ENCODE measurements at regions not wholly inside any gene's neighbourhood (a gene's known extent, or its start where the extent isn't known, plus 50 kb on each side); places are given as distances from the start of the nearest gene placed in this dataset.

- no peaks in the 10 kb centered on the region for H3K36me3 ChIP-seq (ENCODE audit: insufficient read depth, low read length)
- H3K27me3 ChIP-seq (ENCODE audit: insufficient read depth, low read length), result peaks cover 77% of the 10 kb centered on the region
These were observed 58.5 kb upstream of the LARS2 start for GRCh38 chr3:45329761-45330305.

GRCh38 chr3:45330510-45331295, 57.7 kb upstream of the LARS2 start:
- Histone ChIP-seq H3K27me3 (ENCODE audit: insufficient read depth, low read length) (peaks cover 77% of the 10 kb centered on the region), H3K27ac (ENCODE audit: low read depth, low read length) (no peak overlapping the region), H3K4me1 (ENCODE audit: control insufficient read depth, insufficient read depth, low read length, unreplicated experiment) (no peaks in the 10 kb centered on the region), H2AFZ (ENCODE audit: low read length, unreplicated experiment) (no peak overlapping the region), H3K4me3 (ENCODE audit: low read depth, low read length) (no peak overlapping the region), H3K79me2 (ENCODE audit: control insufficient read depth, insufficient read depth, low read length, unreplicated experiment) (no peaks in the 10 kb centered on the region), H3K36me3 (ENCODE audit: insufficient read depth, low read length) (no peaks in the 10 kb centered on the region)

More at GRCh38 chr3:45329761-45330305, 58.5 kb upstream of the LARS2 start:
- H2AFZ ChIP-seq (ENCODE audit: low read length, unreplicated experiment), result no peak overlapping the region
- H3K4me1 ChIP-seq (ENCODE audit: control insufficient read depth, insufficient read depth, low read length, unreplicated experiment), result no peaks in the 10 kb centered on the region
- no peak overlapping the region for H3K27ac ChIP-seq (ENCODE audit: low read depth, low read length)
- H3K79me2 ChIP-seq (ENCODE audit: control insufficient read depth, insufficient read depth, low read length, unreplicated experiment), result no peaks in the 10 kb centered on the region
- H3K4me3 ChIP-seq (ENCODE audit: low read depth, low read length), result no peak overlapping the region

GRCh38 chr3:45332493-45332892, 55.9 kb upstream of the LARS2 start:
- no peak overlapping the region for H2AFZ ChIP-seq (ENCODE audit: low read length, unreplicated experiment)
- H3K36me3 ChIP-seq (ENCODE audit: insufficient read depth, low read length), result no peaks in the 10 kb centered on the region
- no peak overlapping the region for H3K4me3 ChIP-seq (ENCODE audit: low read depth, low read length)
- H3K4me1 ChIP-seq (ENCODE audit: control insufficient read depth, insufficient read depth, low read length, unreplicated experiment), result no peaks in the 10 kb centered on the region
- H3K27me3 ChIP-seq (ENCODE audit: insufficient read depth, low read length), result peaks cover 75% of the 10 kb centered on the region
- H3K27ac ChIP-seq (ENCODE audit: low read depth, low read length), result no peak overlapping the region
- no peaks in the 10 kb centered on the region for H3K79me2 ChIP-seq (ENCODE audit: control insufficient read depth, insufficient read depth, low read length, unreplicated experiment)

- Histone ChIP-seq H3K27ac (ENCODE audit: low read depth, low read length) (no peak overlapping the region), H3K36me3 (ENCODE audit: insufficient read depth, low read length) (no peaks in the 10 kb centered on the region), H3K79me2 (ENCODE audit: control insufficient read depth, insufficient read depth, low read length, unreplicated experiment) (no peaks in the 10 kb centered on the region), H3K4me3 (ENCODE audit: low read depth, low read length) (no peak overlapping the region), H3K27me3 (ENCODE audit: insufficient read depth, low read length) (peaks cover 75% of the 10 kb centered on the region), H2AFZ (ENCODE audit: low read length, unreplicated experiment) (no peak overlapping the region), H3K4me1 (ENCODE audit: control insufficient read depth, insufficient read depth, low read length, unreplicated experiment) (no peaks in the 10 kb centered on the region)
These were observed 55.4 kb upstream of the LARS2 start for GRCh38 chr3:45332901-45333407.

GRCh38 chr3:45333549-45333948, 54.8 kb upstream of the LARS2 start:
- no peak overlapping the region for H2AFZ ChIP-seq (ENCODE audit: low read length, unreplicated experiment)
- H3K4me3 ChIP-seq (ENCODE audit: low read depth, low read length), result no peak overlapping the region
- no peaks in the 10 kb centered on the region for H3K36me3 ChIP-seq (ENCODE audit: insufficient read depth, low read length)
- no peaks in the 10 kb centered on the region for H3K4me1 ChIP-seq (ENCODE audit: control insufficient read depth, insufficient read depth, low read length, unreplicated experiment)
- peaks cover 75% of the 10 kb centered on the region for H3K27me3 ChIP-seq (ENCODE audit: insufficient read depth, low read length)
- no peak overlapping the region for H3K27ac ChIP-seq (ENCODE audit: low read depth, low read length)
- no peaks in the 10 kb centered on the region for H3K79me2 ChIP-seq (ENCODE audit: control insufficient read depth, insufficient read depth, low read length, unreplicated experiment)

- H2AFZ ChIP-seq (ENCODE audit: low read length, unreplicated experiment), result no peak overlapping the region
- H3K27ac ChIP-seq (ENCODE audit: low read depth, low read length), result no peak overlapping the region
These were observed 50.4 kb upstream of the LARS2 start for GRCh38 chr3:45337839-45338470.

More at GRCh38 chr3:45337839-45338470, 50.4 kb upstream of the LARS2 start:
- no peak overlapping the region for H3K4me3 ChIP-seq (ENCODE audit: low read depth, low read length)
- H3K79me2 ChIP-seq (ENCODE audit: control insufficient read depth, insufficient read depth, low read length, unreplicated experiment), result no peaks in the 10 kb centered on the region
- peaks cover 83% of the 10 kb centered on the region for H3K27me3 ChIP-seq (ENCODE audit: insufficient read depth, low read length)
- H3K4me1 ChIP-seq (ENCODE audit: control insufficient read depth, insufficient read depth, low read length, unreplicated experiment), result no peaks in the 10 kb centered on the region
- no peaks in the 10 kb centered on the region for H3K36me3 ChIP-seq (ENCODE audit: insufficient read depth, low read length)
